ENCODE measurements at regions not wholly inside any gene's neighbourhood (a gene's known extent, or its start where the extent isn't known, plus 50 kb on each side); places are given as distances from the start of the nearest gene placed in this dataset.

- Histone ChIP-seq H3K79me2 (ENCODE audit: control insufficient read depth, insufficient read depth, low read length) (no peaks in the 10 kb centered on the region), H3K4me2 (replicated peaks; ENCODE audit: low read depth, low read length, poor library complexity, severe bottlenecking) (no peak overlapping the region), H3K4me3 (ENCODE audit: control extremely low read depth in 1 of 5, extremely low read depth in 1 of 5, insufficient read depth in 1 of 5, low read depth in 2 of 5, low read length in 4 of 5) (no peak overlapping the region), H3K9me3 (ENCODE audit: control extremely low read depth in 1 of 3, control insufficient read depth in 2 of 3, insufficient read depth in 1 of 3, low read length in 2 of 3) (no peaks in the 10 kb centered on the region), H2AFZ (ENCODE audit: insufficient read depth, low read depth, low read length, poor library complexity, severe bottlenecking) (no peak overlapping the region), H3K36me3 (replicated peaks in 1 of 2; ENCODE audit: control extremely low read depth in 1 of 2, control insufficient read depth in 1 of 2, extremely low read depth in 1 of 2, insufficient read depth in 2 of 2, low read length in 1 of 2) (no peaks in the 10 kb centered on the region), H4K20me1 (ENCODE audit: control insufficient read depth, insufficient read depth, low read length, poor library complexity, severe bottlenecking) (no peaks in the 10 kb centered on the region), H3K27me3 (replicated peaks in 1 of 4; ENCODE audit: control extremely low read depth in 1 of 4, control insufficient read depth in 3 of 4, insufficient read depth in 4 of 4, low read length in 3 of 4) (no peaks in the 10 kb centered on the region), H3K27ac (ENCODE audit: low read length in 2 of 2) (no peak overlapping the region), H3K4me1 (ENCODE audit: control insufficient read depth in 2 of 2, insufficient read depth in 2 of 2, low read length in 2 of 2) (no peaks in the 10 kb centered on the region), H3K9ac (ENCODE audit: low read length) (no peak overlapping the region)
- ChIA-PET CTCF (no interaction called here), POLR2A (no interaction called here)
- no peak for DNase-seq
- intact Hi-C loops (cut with micrococcal nuclease) = no loop called here
- Mint-ChIP-seq H3K9me3 (ENCODE audit: insufficient read depth) (no peaks in the 10 kb centered on the region), H3K27ac (no peak overlapping the region), H3K4me3 (no peak overlapping the region), H3K4me1 (no peaks in the 10 kb centered on the region), H3K27me3 (no peaks in the 10 kb centered on the region)
- TF ChIP-seq EZH2 (IDR thresholded peaks at IDR 0.05; ENCODE audit: borderline replicate concordance, insufficient read depth, low read depth, low read length, poor library complexity, severe bottlenecking) (no peak), CTCF (IDR thresholded peaks at IDR 0.05) (no peak)
- ATAC-seq (ENCODE audit: low read depth) = no peak
- WGBS (ENCODE audit: insufficient coverage) = no CpG with 5 or more reads among the region's 4 CpGs
Measured at GRCh38 chr11:29321293-29322132, 695.3 kb downstream of the KCNA4 start.

GRCh38 chr11:29320196-29320595 lies 696.6 kb downstream of the KCNA4 start:
- H3K9ac ChIP-seq (ENCODE audit: low read length) = no peak overlapping the region
- Mint-ChIP-seq H3K27ac (no peak overlapping the region), H3K9me3 (ENCODE audit: insufficient read depth) (no peaks in the 10 kb centered on the region), H3K4me3 (no peak overlapping the region), H3K27me3 (no peaks in the 10 kb centered on the region), H3K4me1 (no peaks in the 10 kb centered on the region)
- intact Hi-C loops (cut with micrococcal nuclease) = no loop called here
- H2AFZ ChIP-seq (ENCODE audit: insufficient read depth, low read depth, low read length, poor library complexity, severe bottlenecking) = no peak overlapping the region
- CTCF ChIA-PET = no interaction called here
- no peaks in the 10 kb centered on the region for H3K36me3 ChIP-seq (replicated peaks in 1 of 2; ENCODE audit: control extremely low read depth in 1 of 2, control insufficient read depth in 1 of 2, extremely low read depth in 1 of 2, insufficient read depth in 2 of 2, low read length in 1 of 2)
- POLR2A ChIA-PET = no interaction called here
- no peaks in the 10 kb centered on the region for H3K9me3 ChIP-seq (ENCODE audit: control extremely low read depth in 1 of 3, control insufficient read depth in 2 of 3, insufficient read depth in 1 of 3, low read length in 2 of 3)
- H3K27ac ChIP-seq (ENCODE audit: low read length in 2 of 2) = no peak overlapping the region
- ATAC-seq (ENCODE audit: low read depth) (no peak), DNase-seq (no peak)
- H4K20me1 ChIP-seq (ENCODE audit: control insufficient read depth, insufficient read depth, low read length, poor library complexity, severe bottlenecking) = no peaks in the 10 kb centered on the region
- no CpG with 5 or more reads among the region's 2 CpGs for WGBS (ENCODE audit: insufficient coverage)
- H3K4me2 ChIP-seq (replicated peaks; ENCODE audit: low read depth, low read length, poor library complexity, severe bottlenecking) = no peak overlapping the region
- TF ChIP-seq EZH2 (IDR thresholded peaks at IDR 0.05; ENCODE audit: borderline replicate concordance, insufficient read depth, low read depth, low read length, poor library complexity, severe bottlenecking) (no peak), CTCF (IDR thresholded peaks at IDR 0.05) (no peak)
- H3K79me2 ChIP-seq (ENCODE audit: control insufficient read depth, insufficient read depth, low read length) = no peaks in the 10 kb centered on the region
- H3K4me3 ChIP-seq (ENCODE audit: control extremely low read depth in 1 of 5, extremely low read depth in 1 of 5, insufficient read depth in 1 of 5, low read depth in 2 of 5, low read length in 4 of 5) = no peak overlapping the region
- H3K4me1 ChIP-seq (ENCODE audit: control insufficient read depth in 2 of 2, insufficient read depth in 2 of 2, low read length in 2 of 2) = no peaks in the 10 kb centered on the region
- no peaks in the 10 kb centered on the region for H3K27me3 ChIP-seq (replicated peaks in 1 of 4; ENCODE audit: control extremely low read depth in 1 of 4, control insufficient read depth in 3 of 4, insufficient read depth in 4 of 4, low read length in 3 of 4)

Data from B cell (primary cell).